ENCODE measurements at regions not wholly inside any gene's neighbourhood (a gene's known extent, or its start where the extent isn't known, plus 50 kb on each side); places are given as distances from the start of the nearest gene placed in this dataset.
A peak's percentile ranks its signal among the peaks of the same experiment; 100 is the strongest.

GRCh38 chr20:29687438-29687837, 1570.0 kb upstream of the DEFB115 start:
- Histone ChIP-seq H3K79me2 (ENCODE audit: control insufficient read depth, insufficient read depth, low read length, unreplicated experiment) (no peaks in the 10 kb centered on the region), H3K27ac (ENCODE audit: low read depth, low read length) (no peak overlapping the region), H3K36me3 (ENCODE audit: insufficient read depth, low read length) (no peaks in the 10 kb centered on the region), H3K4me1 (ENCODE audit: control insufficient read depth, insufficient read depth, low read length, unreplicated experiment) (no peaks in the 10 kb centered on the region), H3K27me3 (ENCODE audit: insufficient read depth, low read length) (no peaks in the 10 kb centered on the region), H3K4me3 (ENCODE audit: low read depth, low read length) (no peak overlapping the region), H2AFZ (ENCODE audit: low read length, unreplicated experiment) (no peak overlapping the region)

- H3K27ac ChIP-seq (ENCODE audit: low read depth, low read length), result no peak overlapping the region
- no peaks in the 10 kb centered on the region for H3K4me1 ChIP-seq (ENCODE audit: control insufficient read depth, insufficient read depth, low read length, unreplicated experiment)
- no peak overlapping the region for H2AFZ ChIP-seq (ENCODE audit: low read length, unreplicated experiment)
- no peaks in the 10 kb centered on the region for H3K79me2 ChIP-seq (ENCODE audit: control insufficient read depth, insufficient read depth, low read length, unreplicated experiment)
- no peaks in the 10 kb centered on the region for H3K27me3 ChIP-seq (ENCODE audit: insufficient read depth, low read length)
- no peaks in the 10 kb centered on the region for H3K36me3 ChIP-seq (ENCODE audit: insufficient read depth, low read length)
- H3K4me3 ChIP-seq (ENCODE audit: low read depth, low read length), result peak overlapping the region; percentile 57
These were observed 1567.8 kb upstream of the DEFB115 start for GRCh38 chr20:29689411-29690225.

GRCh38 chr20:29690274-29690673, 1567.2 kb upstream of the DEFB115 start:
- no peak overlapping the region for H2AFZ ChIP-seq (ENCODE audit: low read length, unreplicated experiment)
- no peaks in the 10 kb centered on the region for H3K27me3 ChIP-seq (ENCODE audit: insufficient read depth, low read length)
- no peak overlapping the region for H3K27ac ChIP-seq (ENCODE audit: low read depth, low read length)
- no peak overlapping the region for H3K4me3 ChIP-seq (ENCODE audit: low read depth, low read length)
- no peaks in the 10 kb centered on the region for H3K4me1 ChIP-seq (ENCODE audit: control insufficient read depth, insufficient read depth, low read length, unreplicated experiment)
- H3K36me3 ChIP-seq (ENCODE audit: insufficient read depth, low read length), result no peaks in the 10 kb centered on the region
- H3K79me2 ChIP-seq (ENCODE audit: control insufficient read depth, insufficient read depth, low read length, unreplicated experiment), result no peaks in the 10 kb centered on the region

- Histone ChIP-seq H3K27me3 (ENCODE audit: insufficient read depth, low read length) (no peaks in the 10 kb centered on the region), H3K27ac (ENCODE audit: low read depth, low read length) (no peak overlapping the region), H2AFZ (ENCODE audit: low read length, unreplicated experiment) (no peak overlapping the region), H3K4me3 (ENCODE audit: low read depth, low read length) (no peak overlapping the region), H3K79me2 (ENCODE audit: control insufficient read depth, insufficient read depth, low read length, unreplicated experiment) (no peaks in the 10 kb centered on the region), H3K4me1 (ENCODE audit: control insufficient read depth, insufficient read depth, low read length, unreplicated experiment) (no peaks in the 10 kb centered on the region), H3K36me3 (ENCODE audit: insufficient read depth, low read length) (no peaks in the 10 kb centered on the region)
These were observed 1516.9 kb upstream of the DEFB115 start for GRCh38 chr20:29740601-29740950.

- Histone ChIP-seq H3K27ac (ENCODE audit: low read depth, low read length) (no peak overlapping the region), H3K4me1 (ENCODE audit: control insufficient read depth, insufficient read depth, low read length, unreplicated experiment) (no peaks in the 10 kb centered on the region), H3K79me2 (ENCODE audit: control insufficient read depth, insufficient read depth, low read length, unreplicated experiment) (no peaks in the 10 kb centered on the region), H3K36me3 (ENCODE audit: insufficient read depth, low read length) (no peaks in the 10 kb centered on the region), H2AFZ (ENCODE audit: low read length, unreplicated experiment) (no peak overlapping the region), H3K4me3 (ENCODE audit: low read depth, low read length) (no peak overlapping the region), H3K27me3 (ENCODE audit: insufficient read depth, low read length) (no peaks in the 10 kb centered on the region)
These were observed 1516.4 kb upstream of the DEFB115 start for GRCh38 chr20:29740951-29741593.

- no peaks in the 10 kb centered on the region for H3K36me3 ChIP-seq (ENCODE audit: insufficient read depth, low read length)
- no peak overlapping the region for H3K27ac ChIP-seq (ENCODE audit: low read depth, low read length)
- no peak overlapping the region for H3K4me3 ChIP-seq (ENCODE audit: low read depth, low read length)
- no peaks in the 10 kb centered on the region for H3K79me2 ChIP-seq (ENCODE audit: control insufficient read depth, insufficient read depth, low read length, unreplicated experiment)
- no peaks in the 10 kb centered on the region for H3K4me1 ChIP-seq (ENCODE audit: control insufficient read depth, insufficient read depth, low read length, unreplicated experiment)
- H2AFZ ChIP-seq (ENCODE audit: low read length, unreplicated experiment), result no peak overlapping the region
- no peaks in the 10 kb centered on the region for H3K27me3 ChIP-seq (ENCODE audit: insufficient read depth, low read length)
These were observed 1515.9 kb upstream of the DEFB115 start for GRCh38 chr20:29741594-29741893.

GRCh38 chr20:29741894-29742698, 1515.4 kb upstream of the DEFB115 start:
- no peak overlapping the region for H3K4me3 ChIP-seq (ENCODE audit: low read depth, low read length)
- H3K36me3 ChIP-seq (ENCODE audit: insufficient read depth, low read length), result no peaks in the 10 kb centered on the region
- no peak overlapping the region for H2AFZ ChIP-seq (ENCODE audit: low read length, unreplicated experiment)
- no peaks in the 10 kb centered on the region for H3K27me3 ChIP-seq (ENCODE audit: insufficient read depth, low read length)
- H3K27ac ChIP-seq (ENCODE audit: low read depth, low read length), result no peak overlapping the region
- H3K79me2 ChIP-seq (ENCODE audit: control insufficient read depth, insufficient read depth, low read length, unreplicated experiment), result no peaks in the 10 kb centered on the region
- H3K4me1 ChIP-seq (ENCODE audit: control insufficient read depth, insufficient read depth, low read length, unreplicated experiment), result no peaks in the 10 kb centered on the region

- Histone ChIP-seq H3K4me1 (ENCODE audit: control insufficient read depth, insufficient read depth, low read length, unreplicated experiment) (no peaks in the 10 kb centered on the region), H3K27me3 (ENCODE audit: insufficient read depth, low read length) (no peaks in the 10 kb centered on the region), H2AFZ (ENCODE audit: low read length, unreplicated experiment) (no peak overlapping the region), H3K27ac (ENCODE audit: low read depth, low read length) (no peak overlapping the region), H3K36me3 (ENCODE audit: insufficient read depth, low read length) (no peaks in the 10 kb centered on the region), H3K4me3 (ENCODE audit: low read depth, low read length) (no peak overlapping the region), H3K79me2 (ENCODE audit: control insufficient read depth, insufficient read depth, low read length, unreplicated experiment) (no peaks in the 10 kb centered on the region)
These were observed 1514.8 kb upstream of the DEFB115 start for GRCh38 chr20:29742699-29743100.

- no peak overlapping the region for H3K27ac ChIP-seq (ENCODE audit: low read depth, low read length)
- no peaks in the 10 kb centered on the region for H3K36me3 ChIP-seq (ENCODE audit: insufficient read depth, low read length)
- H3K4me1 ChIP-seq (ENCODE audit: control insufficient read depth, insufficient read depth, low read length, unreplicated experiment), result no peaks in the 10 kb centered on the region
- H3K27me3 ChIP-seq (ENCODE audit: insufficient read depth, low read length), result no peaks in the 10 kb centered on the region
- H2AFZ ChIP-seq (ENCODE audit: low read length, unreplicated experiment), result no peak overlapping the region
- H3K79me2 ChIP-seq (ENCODE audit: control insufficient read depth, insufficient read depth, low read length, unreplicated experiment), result no peaks in the 10 kb centered on the region
- H3K4me3 ChIP-seq (ENCODE audit: low read depth, low read length), result no peak overlapping the region
These were observed 1514.1 kb upstream of the DEFB115 start for GRCh38 chr20:29743101-29743931.

GRCh38 chr20:29744071-29744470, 1513.4 kb upstream of the DEFB115 start:
- Histone ChIP-seq H3K27ac (ENCODE audit: low read depth, low read length) (no peak overlapping the region), H3K27me3 (ENCODE audit: insufficient read depth, low read length) (no peaks in the 10 kb centered on the region), H3K36me3 (ENCODE audit: insufficient read depth, low read length) (no peaks in the 10 kb centered on the region), H3K4me1 (ENCODE audit: control insufficient read depth, insufficient read depth, low read length, unreplicated experiment) (no peaks in the 10 kb centered on the region), H3K79me2 (ENCODE audit: control insufficient read depth, insufficient read depth, low read length, unreplicated experiment) (no peaks in the 10 kb centered on the region), H2AFZ (ENCODE audit: low read length, unreplicated experiment) (no peak overlapping the region), H3K4me3 (ENCODE audit: low read depth, low read length) (no peak overlapping the region)
